ENCODE measurements at regions not wholly inside any gene's neighbourhood (a gene's known extent, or its start where the extent isn't known, plus 50 kb on each side); places are given as distances from the start of the nearest gene placed in this dataset.

GRCh38 chr4:45985038-45985437 is 138.8 kb downstream of the GABRG1 start:
- no peak for DNase-seq

- no peak for DNase-seq
Observed at GRCh38 chr4:45971108-45971507, 152.7 kb downstream of the GABRG1 start.

- no peak for DNase-seq
Observed at GRCh38 chr4:45957353-45957752, 166.5 kb downstream of the GABRG1 start.

- DNase-seq = no peak
Observed at GRCh38 chr4:45954276-45954675, 169.6 kb downstream of the GABRG1 start.

- no peak for DNase-seq
Observed at GRCh38 chr4:45951153-45951552, 172.7 kb downstream of the GABRG1 start.

- DNase-seq = no peak
Observed at GRCh38 chr4:45946699-45947098, 177.2 kb downstream of the GABRG1 start.

GRCh38 chr4:45944000-45944399 is 179.9 kb downstream of the GABRG1 start:
- DNase-seq = no peak

- no peak for DNase-seq
Observed at GRCh38 chr4:45939056-45939455, 184.8 kb downstream of the GABRG1 start.

- no peak for DNase-seq
Observed at GRCh38 chr4:45931154-45931553, 192.7 kb downstream of the GABRG1 start.

- peak in 1 of 2 donors; percentile 7 for DNase-seq
Observed at GRCh38 chr4:45927641-45928040, 196.2 kb downstream of the GABRG1 start.

GRCh38 chr4:45925809-45926208 is 198.0 kb downstream of the GABRG1 start:
- no peak for DNase-seq

- DNase-seq = no peak
Observed at GRCh38 chr4:45920861-45921260, 203.0 kb downstream of the GABRG1 start.

- no peak for DNase-seq
Observed at GRCh38 chr4:45910511-45910910, 213.3 kb downstream of the GABRG1 start.

GRCh38 chr4:45897946-45898585 is 225.8 kb downstream of the GABRG1 start:
- DNase-seq = no peak

GRCh38 chr4:45883421-45883820 is 240.4 kb downstream of the GABRG1 start:
- no peak for DNase-seq

GRCh38 chr4:45876235-45876890 is 247.5 kb downstream of the GABRG1 start:
- DNase-seq = no peak

- DNase-seq = no peak
Observed at GRCh38 chr4:45869184-45869583, 254.7 kb downstream of the GABRG1 start.

GRCh38 chr4:45865781-45866180 is 258.1 kb downstream of the GABRG1 start:
- no peak for DNase-seq

- no peak for DNase-seq
Observed at GRCh38 chr4:45855857-45856256, 268.0 kb downstream of the GABRG1 start.

- no peak for DNase-seq
Observed at GRCh38 chr4:45846016-45846415, 277.8 kb downstream of the GABRG1 start.

GRCh38 chr4:45841791-45842190 is 282.1 kb downstream of the GABRG1 start:
- DNase-seq = no peak

- no peak for DNase-seq
Observed at GRCh38 chr4:45831692-45832091, 292.2 kb downstream of the GABRG1 start.

GRCh38 chr4:45803994-45804393 is 319.9 kb downstream of the GABRG1 start:
- no peak for DNase-seq

GRCh38 chr4:45795135-45795534 is 328.7 kb downstream of the GABRG1 start:
- no peak for DNase-seq

- DNase-seq = no peak
Observed at GRCh38 chr4:45778514-45778913, 345.3 kb downstream of the GABRG1 start.

All from hippocampal formation (tissue), 2 donors.